CD4-positive, alpha-beta T cell (primary cell): ENCODE measurements at regions not wholly inside any gene's neighbourhood (a gene's known extent, or its start where the extent isn't known, plus 50 kb on each side); places are given as distances from the start of the nearest gene placed in this dataset.

ENCODE experiments used
- ATAC-seq: fragments of 200-7000 bp; cut with Tn5 transposase; one replicate; pipeline ENCODE4 v1.10.0; 2022; ENCODE audit warnings: mild to moderate bottlenecking; ENCODE audit not compliant: poor library complexity
- CTCF ChIA-PET: fragments of 350-600 bp; sonication (Branson Sonifier 250); formaldehyde crosslinking; loops from one replicate; lab custom pipeline; 2021; ENCODE audit warnings: antibody characterized with exemption, inconsistent platforms; lab: Charles Lee
- POLR2A ChIA-PET: fragments of 350-600 bp; sonication (Branson Sonifier 250); formaldehyde crosslinking; loops from one replicate; lab custom pipeline; 2021; ENCODE audit warnings: antibody characterized with exemption, inconsistent platforms; lab: Charles Lee
- DNase-seq, 14 experiments: peaks; one replicate each; pipeline ENCODE4 v3.0.0-alpha.2; 2013 to 2020; ENCODE audit warnings: mixed read lengths in 2 of 14
- H3K27ac ChIP-seq, 2 donors: one replicate each; pipeline versions ENCODE4 v1.5.1 to v1.7.0; 2013; ENCODE audit warnings: low read length in 2 of 2, low read depth in 1 of 2, mild to moderate bottlenecking in 1 of 2
- H3K27me3 ChIP-seq, 2 experiments: 1 replicate in 1 of 2; 2 replicates in 1 of 2; pipeline versions ENCODE4 v1.6.1 to v1.7.0; 2013; ENCODE audit warnings: low read length in 2 of 2, control low read depth in 1 of 2, mild to moderate bottlenecking in 1 of 2, moderate library complexity in 1 of 2; ENCODE audit not compliant: insufficient read depth in 2 of 2, control insufficient read depth in 1 of 2
- H3K36me3 ChIP-seq: one replicate; pipeline ENCODE4 v1.6.1; 2013; ENCODE audit warnings: low read length, control low read depth; ENCODE audit not compliant: insufficient read depth
- H3K4me1 ChIP-seq: one replicate; pipeline ENCODE4 v1.6.1; 2013; ENCODE audit warnings: low read length, control low read depth; ENCODE audit not compliant: insufficient read depth
- H3K4me3 ChIP-seq: one replicate; pipeline ENCODE4 v1.5.1; 2013; ENCODE audit warnings: mild to moderate bottlenecking, low read length, moderate library complexity
- H3K9me3 ChIP-seq, 2 experiments: 1 replicate in 1 of 2; 2 replicates in 1 of 2; pipeline versions ENCODE4 v1.6.1 to v1.7.0; 2013; ENCODE audit warnings: low read length in 2 of 2, mild to moderate bottlenecking in 2 of 2, control low read depth in 1 of 2, moderate library complexity in 1 of 2; ENCODE audit not compliant: control insufficient read depth in 1 of 2, insufficient read depth in 1 of 2
- H3K27ac Mint-ChIP-seq: one replicate; pipeline ENCODE4 v1.8.0; 2020; ENCODE audit warnings: mixed read lengths
- H3K27me3 Mint-ChIP-seq: one replicate; pipeline ENCODE4 v1.8.0; 2021; ENCODE audit warnings: mixed read lengths
- H3K36me3 Mint-ChIP-seq: one replicate; pipeline ENCODE4 v1.8.0; 2021; ENCODE audit warnings: low read depth, mixed read lengths
- H3K4me1 Mint-ChIP-seq: one replicate; pipeline ENCODE4 v1.8.0; 2021; ENCODE audit warnings: low read depth, mixed read lengths
- H3K4me3 Mint-ChIP-seq: one replicate; pipeline ENCODE4 v1.8.0; 2020; ENCODE audit warnings: mild to moderate bottlenecking, mixed read lengths
- H3K9me3 Mint-ChIP-seq: one replicate; pipeline ENCODE4 v1.8.0; 2020; ENCODE audit warnings: mixed read lengths
- intact Hi-C, 2 experiments: fragments of 100-400 bp; cut with DNase I in 1 of 2; cut with micrococcal nuclease in 1 of 2; formaldehyde crosslinking; loops; one replicate each; pipeline versions ENCODE4 v1.15.1 to v1.9.0; 2023 to 2025; cut with DNase I, micrococcal nuclease
- TF ChIP-seq, protein P1 (sequence below): fragments of 200-600 bp; IDR thresholded peaks from one replicate; pipeline ENCODE4 v1.8.0; 2022; ENCODE audit warnings: antibody characterized with exemption, mild to moderate bottlenecking

DNA sequence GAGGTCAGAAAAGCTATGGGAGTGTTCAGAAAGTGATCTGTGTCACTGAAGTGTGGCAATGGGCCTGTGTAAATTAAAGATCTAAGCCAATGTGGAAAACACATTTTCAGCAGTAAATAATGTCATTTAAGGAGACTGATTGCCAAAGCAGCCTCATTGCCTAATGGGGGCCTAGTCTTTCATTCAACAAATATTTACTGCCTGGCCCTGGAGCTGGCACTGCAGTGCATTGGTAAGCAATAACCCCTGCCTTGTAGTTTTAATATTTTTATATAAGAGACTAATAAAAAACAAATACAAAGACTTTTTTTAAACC, 326.6 kb downstream of the BTG1 start:
- Histone ChIP-seq H3K4me3 (no peak overlapping the region), H3K9me3 (no peaks in the 10 kb centered on the region), H3K4me1 (no peaks in the 10 kb centered on the region), H3K36me3 (no peaks in the 10 kb centered on the region), H3K27me3 (no peaks in the 10 kb centered on the region), H3K27ac (no peak overlapping the region)
- ChIA-PET POLR2A (interaction anchor here (0.7 to 1.5 kb wide), 3 partner anchors 23 to 327 kb away, joined by 3 to 5 read pairs (median 5); partner anchors contain the start of gene BTG1), CTCF (interaction anchor here (1.4 kb wide), 1 partner anchor 14 kb away, joined by 4 read pairs; no protein-coding TSS in a partner anchor)
- H3K27me3 Mint-ChIP-seq, result no peaks in the 10 kb centered on the region
- H3K4me1 Mint-ChIP-seq, result peaks cover 7% of the 10 kb centered on the region
- intact Hi-C loops, result loop anchor here in 1 of 2 experiments (10.0 kb wide), 2 partner anchors 156 to 244 kb away; no protein-coding TSS in a partner anchor
- H3K36me3 Mint-ChIP-seq, result no peaks in the 10 kb centered on the region
- peaks cover 6% of the 10 kb centered on the region for H3K9me3 Mint-ChIP-seq
- ATAC-seq, result no peak
- no peak overlapping the region for H3K4me3 Mint-ChIP-seq
- TF ChIP-seq, protein P1, sequence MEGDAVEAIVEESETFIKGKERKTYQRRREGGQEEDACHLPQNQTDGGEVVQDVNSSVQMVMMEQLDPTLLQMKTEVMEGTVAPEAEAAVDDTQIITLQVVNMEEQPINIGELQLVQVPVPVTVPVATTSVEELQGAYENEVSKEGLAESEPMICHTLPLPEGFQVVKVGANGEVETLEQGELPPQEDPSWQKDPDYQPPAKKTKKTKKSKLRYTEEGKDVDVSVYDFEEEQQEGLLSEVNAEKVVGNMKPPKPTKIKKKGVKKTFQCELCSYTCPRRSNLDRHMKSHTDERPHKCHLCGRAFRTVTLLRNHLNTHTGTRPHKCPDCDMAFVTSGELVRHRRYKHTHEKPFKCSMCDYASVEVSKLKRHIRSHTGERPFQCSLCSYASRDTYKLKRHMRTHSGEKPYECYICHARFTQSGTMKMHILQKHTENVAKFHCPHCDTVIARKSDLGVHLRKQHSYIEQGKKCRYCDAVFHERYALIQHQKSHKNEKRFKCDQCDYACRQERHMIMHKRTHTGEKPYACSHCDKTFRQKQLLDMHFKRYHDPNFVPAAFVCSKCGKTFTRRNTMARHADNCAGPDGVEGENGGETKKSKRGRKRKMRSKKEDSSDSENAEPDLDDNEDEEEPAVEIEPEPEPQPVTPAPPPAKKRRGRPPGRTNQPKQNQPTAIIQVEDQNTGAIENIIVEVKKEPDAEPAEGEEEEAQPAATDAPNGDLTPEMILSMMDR, result no peak
- no peak overlapping the region for H3K27ac Mint-ChIP-seq
- no peak for DNase-seq

DNA sequence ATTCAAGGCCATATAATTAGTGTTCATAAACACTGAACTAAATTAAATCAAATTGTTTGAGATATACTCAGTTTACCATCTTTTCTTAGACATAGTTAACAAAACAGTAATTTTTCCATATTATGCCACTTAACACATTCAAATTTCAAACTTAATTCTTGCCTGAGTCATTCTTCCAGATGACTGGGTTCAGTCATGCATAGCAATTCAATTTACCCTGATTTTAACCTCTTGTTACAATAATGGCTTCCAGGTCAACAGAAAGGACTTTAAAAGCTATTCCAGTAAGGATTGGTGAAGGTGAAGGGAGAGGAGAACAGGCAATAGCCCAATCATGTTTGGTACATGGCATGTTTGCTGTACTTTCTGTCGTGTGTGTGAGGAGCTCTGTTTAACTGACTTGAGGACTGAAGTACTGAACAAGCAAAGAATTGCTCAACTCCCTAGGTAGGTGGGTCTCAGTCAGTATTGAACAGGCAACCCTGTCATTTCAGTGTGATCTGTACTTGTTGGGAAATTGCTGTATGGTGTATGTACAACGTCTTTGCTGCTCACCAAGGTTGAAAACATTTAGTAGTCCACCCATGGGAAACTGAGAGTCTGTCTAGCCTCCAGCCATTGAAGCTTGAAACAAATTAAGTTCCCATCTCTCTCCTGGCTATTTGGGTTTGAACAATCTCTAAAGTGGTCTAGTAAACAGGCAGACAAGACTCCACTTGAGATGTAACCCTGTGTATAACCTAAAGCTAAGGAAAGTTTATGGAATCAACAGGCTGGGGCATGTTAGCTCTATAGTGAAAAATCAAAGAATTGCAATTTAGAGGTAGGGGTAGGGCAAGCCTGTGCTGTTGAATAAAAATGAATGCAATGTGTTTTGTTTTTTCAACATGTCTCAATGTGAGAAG, 327.2 kb downstream of the BTG1 start:
- TF ChIP-seq, protein P1, result no peak
- Mint-ChIP-seq H3K27me3 (no peaks in the 10 kb centered on the region), H3K27ac (no peak overlapping the region), H3K4me3 (no peak overlapping the region), H3K36me3 (no peaks in the 10 kb centered on the region), H3K9me3 (peaks cover 10% of the 10 kb centered on the region), H3K4me1 (peaks cover 12% of the 10 kb centered on the region)
- intact Hi-C loops, result loop anchor here in 1 of 2 experiments (10.0 kb wide), 2 partner anchors 156 to 244 kb away; no protein-coding TSS in a partner anchor
- no peak for ATAC-seq
- Histone ChIP-seq H3K27ac (no peak overlapping the region), H3K4me3 (no peak overlapping the region), H3K36me3 (no peaks in the 10 kb centered on the region), H3K9me3 (no peaks in the 10 kb centered on the region), H3K27me3 (no peaks in the 10 kb centered on the region), H3K4me1 (no peaks in the 10 kb centered on the region)
- DNase-seq, result no peak
- ChIA-PET POLR2A (interaction anchor here (0.7 to 1.5 kb wide), 3 partner anchors 23 to 327 kb away, joined by 3 to 5 read pairs (median 5); partner anchors contain the start of gene BTG1), CTCF (interaction anchor here (1.4 kb wide), 1 partner anchor 14 kb away, joined by 4 read pairs; no protein-coding TSS in a partner anchor)

DNA sequence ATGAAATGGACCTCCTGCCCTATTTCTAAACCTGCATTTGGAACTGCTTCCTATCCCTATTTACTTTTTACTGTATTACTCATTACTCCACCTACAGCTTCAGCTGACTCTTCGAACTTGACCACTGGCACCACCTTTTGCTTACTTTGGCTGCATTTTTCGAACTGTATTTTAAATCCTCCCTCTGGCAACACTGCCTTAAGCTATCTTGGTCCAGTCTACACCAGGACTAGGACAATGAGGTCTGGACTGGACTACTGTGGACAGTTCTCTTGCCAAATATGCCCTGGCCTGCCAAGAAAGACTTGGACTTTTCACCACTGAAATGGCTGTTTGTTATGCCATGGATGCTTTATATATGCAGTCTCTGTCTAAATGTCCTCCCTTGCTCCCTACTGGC, 328.1 kb downstream of the BTG1 start:
- H3K27me3 ChIP-seq, result no peaks in the 10 kb centered on the region
- Mint-ChIP-seq H3K4me1 (peaks cover 21% of the 10 kb centered on the region), H3K36me3 (no peaks in the 10 kb centered on the region), H3K27ac (no peak overlapping the region), H3K4me3 (no peak overlapping the region), H3K9me3 (peaks cover 10% of the 10 kb centered on the region), H3K27me3 (no peaks in the 10 kb centered on the region)
- no peak overlapping the region for H3K4me3 ChIP-seq
- ChIA-PET POLR2A (interaction anchor here (0.8 to 1.5 kb wide), 2 partner anchors 59 to 319 kb away, joined by 4 to 5 read pairs; no protein-coding TSS in a partner anchor), CTCF (no interaction called here)
- H3K27ac ChIP-seq, result no peak overlapping the region
- H3K4me1 ChIP-seq, result no peaks in the 10 kb centered on the region
- ATAC-seq, result no peak
- no peaks in the 10 kb centered on the region for H3K9me3 ChIP-seq
- TF ChIP-seq, protein P1, result no peak
- intact Hi-C loops, result loop anchor here in 1 of 2 experiments (10.0 kb wide), 2 partner anchors 157 to 243 kb away; no protein-coding TSS in a partner anchor
- DNase-seq, result no peak
- H3K36me3 ChIP-seq, result no peaks in the 10 kb centered on the region
